ENCODE measurements at regions not wholly inside any gene's neighbourhood (a gene's known extent, or its start where the extent isn't known, plus 50 kb on each side); places are given as distances from the start of the nearest gene placed in this dataset.
"Not testable (repeated sequence)": the region's sequence is repeated elsewhere in the genome, so short reads cannot be mapped to it uniquely, and the experiment has no call there.

- TF ChIP-seq CTCF (IDR thresholded peaks at IDR 0.05), result no peak
- Histone ChIP-seq H3K27me3 (ENCODE audit: control insufficient read depth in 1 of 2, insufficient read depth in 2 of 2, low read length in 2 of 2) (peaks cover 0 to 2% of the 10 kb centered on the region in 2 experiments), H3K36me3 (ENCODE audit: insufficient read depth, low read length) (no peaks in the 10 kb centered on the region), H3K4me1 (ENCODE audit: insufficient read depth, low read length) (no peaks in the 10 kb centered on the region), H3K9me3 (ENCODE audit: control insufficient read depth in 1 of 2, insufficient read depth in 1 of 2, low read length in 2 of 2) (no peaks in the 10 kb centered on the region), H3K27ac (ENCODE audit: low read depth in 1 of 2, low read length in 2 of 2) (no peak overlapping the region), H3K4me3 (ENCODE audit: low read length) (no peak overlapping the region)
- Mint-ChIP-seq H3K27ac (no peak overlapping the region), H3K4me1 (ENCODE audit: low read depth) (no peaks in the 10 kb centered on the region), H3K4me3 (no peak overlapping the region), H3K36me3 (ENCODE audit: low read depth) (no peaks in the 10 kb centered on the region), H3K27me3 (peaks cover 13% of the 10 kb centered on the region), H3K9me3 (no peaks in the 10 kb centered on the region)
- no peak for ATAC-seq (ENCODE audit: poor library complexity)
- ChIA-PET CTCF (no interaction called here), POLR2A (interaction anchor here (0.6 kb wide), 1 partner anchor 460 kb away, joined by 3 read pairs; no protein-coding TSS in a partner anchor)
- intact Hi-C loops (cut with DNase I, micrococcal nuclease), result no loop called here
- DNase-seq, result no peak
Observed at GRCh38 chr11:57904376-57904775, 119.3 kb upstream of the OR9Q1 start.

DNA sequence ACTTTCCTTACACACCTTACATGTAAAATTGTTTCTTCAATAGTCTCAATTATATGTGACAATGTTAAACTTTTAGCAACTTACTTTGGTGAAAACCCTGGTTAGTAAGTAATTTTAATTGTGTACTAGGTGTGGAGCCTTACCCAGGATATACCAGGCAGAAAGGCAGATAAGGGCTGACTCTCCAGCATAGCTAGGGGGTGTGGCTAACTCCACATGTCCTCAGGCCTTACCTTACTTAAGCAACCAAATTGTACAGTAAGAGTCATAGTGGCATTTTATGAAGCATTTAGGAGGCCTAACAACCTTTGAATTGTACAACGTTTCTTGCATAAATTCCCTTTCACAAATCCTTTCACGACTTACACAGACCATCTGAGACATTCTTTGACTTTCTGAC, 118.2 kb upstream of the OR9Q1 start:
- Histone ChIP-seq H3K36me3 (ENCODE audit: insufficient read depth, low read length) (no peaks in the 10 kb centered on the region), H3K4me3 (ENCODE audit: low read length) (no peak overlapping the region), H3K27me3 (ENCODE audit: control insufficient read depth in 1 of 2, insufficient read depth in 2 of 2, low read length in 2 of 2) (peaks cover 0 to 4% of the 10 kb centered on the region in 2 experiments), H3K27ac (ENCODE audit: low read depth in 1 of 2, low read length in 2 of 2) (no peak overlapping the region), H3K4me1 (ENCODE audit: insufficient read depth, low read length) (no peaks in the 10 kb centered on the region), H3K9me3 (ENCODE audit: control insufficient read depth in 1 of 2, insufficient read depth in 1 of 2, low read length in 2 of 2) (no peaks in the 10 kb centered on the region)
- H3K27me3 Mint-ChIP-seq, result peaks cover 14% of the 10 kb centered on the region
- no peak overlapping the region for H3K27ac Mint-ChIP-seq
- intact Hi-C loops (cut with DNase I, micrococcal nuclease), result no loop called here
- H3K36me3 Mint-ChIP-seq (ENCODE audit: low read depth), result no peaks in the 10 kb centered on the region
- ChIA-PET CTCF (no interaction called here), POLR2A (no interaction called here)
- no peak for TF ChIP-seq CTCF (IDR thresholded peaks at IDR 0.05)
- no peaks in the 10 kb centered on the region for H3K9me3 Mint-ChIP-seq
- no peak for DNase-seq
- ATAC-seq (ENCODE audit: poor library complexity), result no peak
- H3K4me1 Mint-ChIP-seq (ENCODE audit: low read depth), result no peaks in the 10 kb centered on the region
- H3K4me3 Mint-ChIP-seq, result no peak overlapping the region

- H3K4me1 Mint-ChIP-seq (ENCODE audit: low read depth); CTCF ChIA-PET; H3K4me3 Mint-ChIP-seq; H3K27me3 ChIP-seq (ENCODE audit: control insufficient read depth in 1 of 2, insufficient read depth in 2 of 2, low read length in 2 of 2); H3K9me3 Mint-ChIP-seq; H3K27ac ChIP-seq (ENCODE audit: low read depth in 1 of 2, low read length in 2 of 2); intact Hi-C loops (cut with DNase I, micrococcal nuclease); DNase-seq; H3K4me1 ChIP-seq (ENCODE audit: insufficient read depth, low read length); POLR2A ChIA-PET; H3K36me3 ChIP-seq (ENCODE audit: insufficient read depth, low read length); H3K36me3 Mint-ChIP-seq (ENCODE audit: low read depth); H3K27ac Mint-ChIP-seq; H3K4me3 ChIP-seq (ENCODE audit: low read length); H3K9me3 ChIP-seq (ENCODE audit: control insufficient read depth in 1 of 2, insufficient read depth in 1 of 2, low read length in 2 of 2); ATAC-seq (ENCODE audit: poor library complexity): not testable (repeated sequence)
- H3K27me3 Mint-ChIP-seq, result peaks cover 13% of the 10 kb centered on the region
Observed at GRCh38 chr11:57908399-57908798, 115.3 kb upstream of the OR9Q1 start.

GRCh38 chr11:57911522-57911921, 112.2 kb upstream of the OR9Q1 start:
- H3K9me3 ChIP-seq (ENCODE audit: control insufficient read depth in 1 of 2, insufficient read depth in 1 of 2, low read length in 2 of 2); H3K27me3 ChIP-seq (ENCODE audit: control insufficient read depth in 1 of 2, insufficient read depth in 2 of 2, low read length in 2 of 2); POLR2A ChIA-PET; H3K9me3 Mint-ChIP-seq; H3K27ac Mint-ChIP-seq; DNase-seq; CTCF ChIA-PET; intact Hi-C loops (cut with DNase I, micrococcal nuclease); H3K4me1 Mint-ChIP-seq (ENCODE audit: low read depth); H3K27ac ChIP-seq (ENCODE audit: low read depth in 1 of 2, low read length in 2 of 2); H3K4me1 ChIP-seq (ENCODE audit: insufficient read depth, low read length); H3K36me3 ChIP-seq (ENCODE audit: insufficient read depth, low read length); ATAC-seq (ENCODE audit: poor library complexity); H3K4me3 ChIP-seq (ENCODE audit: low read length); H3K4me3 Mint-ChIP-seq; H3K36me3 Mint-ChIP-seq (ENCODE audit: low read depth): not testable (repeated sequence)
- peaks cover 20% of the 10 kb centered on the region for H3K27me3 Mint-ChIP-seq

Measured in CD4-positive, alpha-beta T cell (primary cell).